HEK293T (cell line): ENCODE measurements at regions not wholly inside any gene's neighbourhood (a gene's known extent, or its start where the extent isn't known, plus 50 kb on each side); places are given as distances from the start of the nearest gene placed in this dataset.
"Not testable (repeated sequence)": the region's sequence is repeated elsewhere in the genome, so short reads cannot be mapped to it uniquely, and the experiment has no call there.

Experiments used
- CTCF ChIA-PET: fragments of 350-600 bp; formaldehyde crosslinking; extraction: SDS; loops from one replicate; lab custom pipeline; 2021; ENCODE audit warnings: antibody characterized with exemption, inconsistent platforms; lab: Yijun Ruan, JAX
- POLR2A ChIA-PET: fragments of 350-600 bp; formaldehyde crosslinking; extraction: SDS; loops from one replicate; lab custom pipeline; 2020; ENCODE audit warnings: antibody characterized with exemption, inconsistent platforms; lab: Yijun Ruan, JAX
- DNase-seq: peaks from one replicate; pipeline ENCODE4 v3.0.0; 2012; ENCODE audit warnings: mixed read lengths; ENCODE audit errors: extremely low spot score
- ARNT ChIP-seq: fragments of 450-650 bp; IDR thresholded peaks from 2 replicates; pipeline ENCODE4 v1.6.1; 2017; ENCODE audit warnings: mild to moderate bottlenecking
- BHLHE40 ChIP-seq: fragments of 450-650 bp; IDR thresholded peaks from 2 replicates; pipeline ENCODE4 v1.6.1; 2016; ENCODE audit warnings: mild to moderate bottlenecking, moderate library complexity, borderline replicate concordance
- CTBP1 ChIP-seq: fragments of 450-650 bp; IDR thresholded peaks from 2 replicates; pipeline ENCODE4 v1.6.1; 2016; ENCODE audit warnings: borderline replicate concordance
- ELF4 ChIP-seq: fragments of 450-650 bp; IDR thresholded peaks from 2 replicates; pipeline ENCODE4 v1.6.1; 2017; ENCODE audit warnings: antibody characterized with exemption
- FOXA1 ChIP-seq: fragments of 450-650 bp; IDR thresholded peaks from 2 replicates; pipeline ENCODE4 v1.6.1; 2016; ENCODE audit warnings: mild to moderate bottlenecking
- FOXK2 ChIP-seq: fragments of 450-650 bp; IDR thresholded peaks from 2 replicates; pipeline ENCODE4 v1.6.1; 2016; ENCODE audit warnings: mild to moderate bottlenecking
- FOXM1 ChIP-seq: fragments of 450-650 bp; IDR thresholded peaks from 2 replicates; pipeline ENCODE4 v1.6.1; 2017; ENCODE audit warnings: mild to moderate bottlenecking, borderline replicate concordance
- HDGF ChIP-seq: fragments of 450-650 bp; IDR thresholded peaks from 2 replicates; pipeline ENCODE4 v1.6.1; 2017; ENCODE audit warnings: antibody characterized with exemption, borderline replicate concordance
- L3MBTL2 ChIP-seq: fragments of 450-650 bp; conservative IDR thresholded peaks from 2 replicates; pipeline ENCODE4 v1.6.1; 2016; ENCODE audit warnings: mild to moderate bottlenecking
- LEF1 ChIP-seq: fragments of 450-650 bp; IDR thresholded peaks from 2 replicates; pipeline ENCODE4 v1.6.1; 2017; ENCODE audit warnings: mild to moderate bottlenecking, borderline replicate concordance
- NFRKB ChIP-seq: fragments of 450-650 bp; IDR thresholded peaks from 2 replicates; pipeline ENCODE4 v1.6.1; 2016; ENCODE audit warnings: mild to moderate bottlenecking, moderate library complexity
- PKNOX1 ChIP-seq: fragments of 450-650 bp; IDR thresholded peaks from 2 replicates; pipeline ENCODE4 v1.6.1; 2016
- SP1 ChIP-seq: fragments of 450-650 bp; IDR thresholded peaks from 2 replicates; pipeline ENCODE4 v1.6.1; 2017
- SUZ12 ChIP-seq: fragments of 450-650 bp; IDR thresholded peaks from 2 replicates; pipeline ENCODE4 v1.6.1; 2016; ENCODE audit warnings: mild to moderate bottlenecking
- TARDBP ChIP-seq: fragments of 450-650 bp; IDR thresholded peaks from 2 replicates; pipeline ENCODE4 v1.6.1; 2016
- ZNF384 ChIP-seq: fragments of 450-650 bp; IDR thresholded peaks from 2 replicates; pipeline ENCODE4 v1.6.1; 2016

GRCh38 chr15:31707944-31708702, 322.2 kb upstream of the CHRNA7 start:
- CTCF ChIA-PET, POLR2A ChIA-PET, DNase-seq: not testable (repeated sequence)

- DNase-seq, CTCF ChIA-PET, POLR2A ChIA-PET: not testable (repeated sequence)
Observed at GRCh38 chr15:31708703-31709327, 321.5 kb upstream of the CHRNA7 start.

GRCh38 chr15:31709479-31709878, 320.8 kb upstream of the CHRNA7 start:
- DNase-seq, CTCF ChIA-PET, POLR2A ChIA-PET: not testable (repeated sequence)

GRCh38 chr15:31710806-31711205, 319.5 kb upstream of the CHRNA7 start:
- DNase-seq, POLR2A ChIA-PET, CTCF ChIA-PET: not testable (repeated sequence)

GRCh38 chr15:31715208-31715607, 315.1 kb upstream of the CHRNA7 start:
- POLR2A ChIA-PET, DNase-seq, CTCF ChIA-PET: not testable (repeated sequence)

GRCh38 chr15:31718625-31719024, 311.7 kb upstream of the CHRNA7 start:
- CTCF ChIA-PET, POLR2A ChIA-PET, DNase-seq: not testable (repeated sequence)

GRCh38 chr15:31719396-31720022, 310.8 kb upstream of the CHRNA7 start:
- DNase-seq, POLR2A ChIA-PET: not testable (repeated sequence)

GRCh38 chr15:31723019-31723418, 307.3 kb upstream of the CHRNA7 start:
- POLR2A ChIA-PET, CTCF ChIA-PET, DNase-seq: not testable (repeated sequence)

More at GRCh38 chr15:31719396-31720022, 310.8 kb upstream of the CHRNA7 start:
- CTCF ChIA-PET: not testable (repeated sequence)

- POLR2A ChIA-PET, DNase-seq, CTCF ChIA-PET: not testable (repeated sequence)
Observed at GRCh38 chr15:31724903-31725302, 305.4 kb upstream of the CHRNA7 start.

- DNase-seq, POLR2A ChIA-PET, CTCF ChIA-PET: not testable (repeated sequence)
Observed at GRCh38 chr15:31725619-31726018, 304.7 kb upstream of the CHRNA7 start.

GRCh38 chr15:31727612-31728011, 302.7 kb upstream of the CHRNA7 start:
- no peak for DNase-seq
- TF ChIP-seq PKNOX1 (no peak), TARDBP (no peak), L3MBTL2 (no peak), ARNT (no peak), HDGF (no peak), FOXM1 (no peak), FOXK2 (no peak), CTBP1 (no peak), ELF4 (no peak), SUZ12 (no peak), SP1 (no peak), FOXA1 (no peak), BHLHE40 (no peak), NFRKB (no peak), LEF1 (no peak), ZNF384 (no peak)
- CTCF ChIA-PET: no interaction called here
- POLR2A ChIA-PET: no interaction called here
